Activated gamma-delta T cell treated with anti-CD3 and anti-CD28 coated beads, Interleukin-2, amount 50 U/mL, for 16 hours (primary cell): ENCODE measurements at regions not wholly inside any gene's neighbourhood (a gene's known extent, or its start where the extent isn't known, plus 50 kb on each side); places are given as distances from the start of the nearest gene placed in this dataset.

ENCODE experiments used
- DNase-seq: peaks from one replicate; pipeline ENCODE4 v3.0.0-alpha.2; 2020; ENCODE audit warnings: low read depth

GRCh38 chr6:105648276-105648675 is 245.4 kb upstream of the PREP start:
- peak; percentile 2 for DNase-seq

GRCh38 chr6:105646391-105646867 is 243.5 kb upstream of the PREP start:
- peak; percentile 5 for DNase-seq

DNA sequence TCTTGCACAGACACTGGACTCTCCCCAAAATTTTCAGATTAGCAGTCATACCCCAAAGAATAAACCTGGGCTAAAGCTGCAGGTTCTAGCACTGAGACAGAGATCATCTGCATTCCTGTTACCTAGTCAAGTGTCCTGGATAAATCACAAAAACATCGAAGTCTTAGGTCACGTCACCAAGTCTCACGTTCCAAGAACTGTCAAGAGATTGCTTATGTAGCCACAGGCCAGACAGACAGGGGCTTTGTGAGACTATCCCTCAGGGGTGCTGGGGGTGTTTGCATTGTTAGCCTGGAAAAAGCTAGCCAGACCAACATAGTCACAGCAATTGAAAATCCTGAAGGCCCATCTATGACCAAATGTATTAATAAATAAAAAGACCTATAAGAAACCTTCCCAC is 243.1 kb upstream of the PREP start:
- DNase-seq, result no peak

DNA sequence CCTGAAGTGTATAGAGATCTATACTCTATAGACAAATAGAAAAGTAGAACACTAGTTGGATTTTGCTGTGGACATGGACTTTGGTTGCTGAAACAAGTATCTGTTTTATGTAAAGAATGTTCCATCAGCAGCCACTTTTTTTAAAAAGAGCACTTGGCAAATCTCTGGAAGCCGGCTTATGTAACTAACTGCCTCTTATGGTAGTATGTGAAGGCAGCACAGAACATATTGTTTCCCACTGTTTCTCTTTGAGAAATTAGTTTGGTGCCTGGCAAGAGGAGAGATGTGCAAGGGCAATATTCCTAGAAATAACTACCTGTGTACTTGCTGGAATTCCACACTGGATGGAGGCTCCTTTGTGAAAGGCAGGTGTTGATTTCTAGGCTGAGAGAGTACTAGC is 242.3 kb upstream of the PREP start:
- no peak for DNase-seq

DNA sequence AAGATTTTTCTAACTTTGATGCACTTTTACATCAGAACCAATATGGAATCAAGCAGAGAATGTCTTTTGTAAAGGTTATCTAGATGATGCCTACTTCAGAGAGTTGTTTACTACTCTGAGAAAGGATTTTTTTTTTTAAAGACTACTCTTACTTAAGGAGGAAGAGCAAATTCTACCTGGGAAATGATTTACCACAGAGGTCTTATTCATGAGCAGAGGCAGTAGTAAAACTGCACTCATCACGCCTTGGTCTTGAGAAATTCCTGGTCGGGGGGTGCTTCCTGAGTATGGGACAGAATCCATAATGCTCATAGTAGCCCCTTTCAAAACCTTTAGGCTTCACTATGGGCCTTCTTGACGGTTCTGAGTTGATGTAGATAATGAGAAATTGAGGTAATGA is 241.8 kb upstream of the PREP start:
- DNase-seq, result no peak

DNA sequence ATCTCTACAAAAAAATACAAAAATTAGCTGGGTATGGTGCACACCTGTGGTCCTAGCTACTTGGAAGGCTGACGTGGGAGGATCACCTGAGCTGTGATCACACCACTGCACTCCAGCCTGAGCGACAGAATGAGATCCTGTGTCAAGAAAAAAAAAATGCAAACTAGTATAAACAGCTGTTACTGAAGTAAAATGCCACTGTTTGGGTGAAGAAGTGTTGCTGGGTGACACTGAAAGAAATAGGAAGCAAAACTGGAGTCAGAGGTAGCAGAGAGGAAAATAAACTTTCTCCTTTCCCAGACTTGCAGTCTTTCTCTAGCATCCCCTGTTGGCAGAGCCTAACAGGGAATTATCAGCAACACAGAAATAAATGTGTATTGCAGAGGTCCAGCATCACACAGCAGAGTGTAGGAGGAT is 241.2 kb upstream of the PREP start:
- no peak for DNase-seq

- no peak for DNase-seq
These were observed 239.8 kb upstream of the PREP start for GRCh38 chr6:105642708-105643107.

DNA sequence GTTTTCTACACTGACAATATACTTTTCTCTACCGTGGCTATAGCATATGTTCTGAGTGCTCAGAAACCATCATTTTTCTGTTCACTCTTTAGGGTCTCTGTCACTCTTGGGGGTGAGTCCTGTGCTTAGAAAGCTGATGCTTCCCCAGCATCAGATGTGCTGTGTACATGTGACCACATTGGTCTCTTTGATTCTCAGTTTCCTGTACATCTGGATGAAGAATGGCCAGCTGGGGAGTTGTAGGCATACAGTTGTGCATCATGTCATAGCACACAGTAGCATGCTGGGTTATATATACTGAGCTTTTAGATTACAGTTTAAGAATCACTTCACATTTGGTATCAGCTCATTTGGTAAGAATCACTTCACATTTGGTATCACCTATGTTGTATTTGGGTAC is 238.6 kb upstream of the PREP start:
- DNase-seq, result no peak

- no peak for DNase-seq
These were observed 236.2 kb upstream of the PREP start for GRCh38 chr6:105639124-105639523.

- DNase-seq, result no peak
These were observed 230.9 kb upstream of the PREP start for GRCh38 chr6:105633814-105634213.

- no peak for DNase-seq
These were observed 225.4 kb upstream of the PREP start for GRCh38 chr6:105628156-105628860.

- no peak for DNase-seq
These were observed 223.6 kb upstream of the PREP start for GRCh38 chr6:105626295-105627158.

- no peak for DNase-seq
These were observed 221.1 kb upstream of the PREP start for GRCh38 chr6:105624021-105624420.

- DNase-seq, result no peak
These were observed 219.3 kb upstream of the PREP start for GRCh38 chr6:105622226-105622625.

DNA sequence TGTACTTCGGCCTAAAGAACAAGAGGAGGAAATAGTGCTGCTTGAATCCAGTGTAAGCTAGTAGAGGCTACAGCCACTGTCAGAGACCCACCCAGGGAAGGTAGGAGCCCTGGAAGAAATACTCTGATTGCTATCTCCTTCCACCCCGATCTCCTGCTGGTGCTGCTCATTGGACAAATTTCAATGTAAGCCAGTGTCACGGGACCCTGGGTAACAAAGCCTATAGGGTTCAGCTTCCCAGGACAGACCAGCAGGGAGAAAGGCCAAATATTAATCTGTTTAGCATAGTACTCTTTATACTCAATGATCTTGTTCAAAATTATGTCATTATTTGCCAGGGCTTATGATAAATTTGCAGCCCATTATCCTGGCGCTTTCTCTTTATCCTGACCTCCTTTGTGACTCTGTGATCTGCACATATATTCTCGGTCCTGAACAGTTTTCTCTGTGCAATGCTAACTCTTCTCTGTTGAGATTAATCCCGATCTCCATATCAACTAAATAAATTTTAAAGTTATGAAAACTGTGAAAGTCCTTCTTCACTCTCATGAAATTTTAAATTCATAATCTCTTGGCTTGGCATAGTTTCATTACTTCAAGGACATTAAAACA is 218.8 kb upstream of the PREP start:
- no peak for DNase-seq

GRCh38 chr6:105620878-105621277 is 218.0 kb upstream of the PREP start:
- no peak for DNase-seq

DNA sequence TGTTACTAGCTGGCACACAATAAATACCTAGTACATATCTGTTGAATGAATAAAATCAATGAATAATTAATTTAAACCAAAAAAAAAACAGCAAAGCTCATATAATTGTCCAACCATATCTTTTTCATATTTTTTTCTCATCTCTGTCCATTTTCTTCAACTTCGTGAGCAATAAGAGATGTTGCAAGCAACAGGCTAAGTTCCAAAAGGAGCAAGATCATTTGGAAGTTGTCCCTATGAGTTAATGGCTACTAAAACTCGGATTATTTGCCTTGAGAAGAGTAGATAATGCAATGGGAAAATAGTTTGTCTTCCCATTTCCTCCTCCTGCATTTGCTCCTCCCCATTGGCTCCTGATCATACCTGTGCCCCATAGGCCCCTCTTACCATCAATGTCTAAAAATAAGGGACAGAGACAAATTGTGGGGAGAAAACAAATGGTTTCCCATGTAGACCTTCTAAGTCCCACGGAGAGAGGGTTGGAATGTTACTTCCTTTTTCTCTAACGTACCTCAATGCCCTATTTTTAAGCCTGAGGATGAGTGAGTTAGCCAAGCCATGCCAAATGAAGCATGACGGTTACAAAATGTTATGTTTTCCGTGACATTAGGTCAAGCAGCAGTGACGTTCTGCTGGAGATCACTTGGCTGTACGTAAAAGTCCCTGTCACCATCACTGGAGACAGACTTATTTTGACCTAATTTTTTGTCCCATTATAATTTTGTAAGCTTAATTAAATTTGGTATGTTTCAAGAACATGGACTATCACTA is 217.3 kb upstream of the PREP start:
- no peak for DNase-seq

GRCh38 chr6:105618247-105618646 is 215.4 kb upstream of the PREP start:
- no peak for DNase-seq

DNA sequence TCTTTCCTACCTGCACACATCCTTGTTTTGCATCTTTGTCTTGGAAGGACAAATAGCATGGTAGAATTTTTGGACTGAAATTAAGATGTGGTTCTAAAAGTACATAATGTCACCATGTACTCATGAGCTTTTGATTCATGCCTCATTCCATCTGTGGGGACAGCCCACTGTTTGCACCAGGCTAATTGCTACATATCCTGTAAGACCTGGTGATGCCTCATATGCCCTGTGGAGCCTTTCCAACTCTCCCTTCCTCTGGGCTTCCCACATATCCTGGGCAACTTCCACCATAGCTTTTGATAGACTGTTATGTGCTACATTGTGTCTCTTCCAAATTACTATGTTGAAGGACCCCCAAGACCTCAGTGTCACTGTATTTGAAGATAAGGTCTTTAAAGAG is 213.6 kb upstream of the PREP start:
- DNase-seq, result no peak

- DNase-seq, result no peak
These were observed 208.7 kb upstream of the PREP start for GRCh38 chr6:105611606-105612005.

DNA sequence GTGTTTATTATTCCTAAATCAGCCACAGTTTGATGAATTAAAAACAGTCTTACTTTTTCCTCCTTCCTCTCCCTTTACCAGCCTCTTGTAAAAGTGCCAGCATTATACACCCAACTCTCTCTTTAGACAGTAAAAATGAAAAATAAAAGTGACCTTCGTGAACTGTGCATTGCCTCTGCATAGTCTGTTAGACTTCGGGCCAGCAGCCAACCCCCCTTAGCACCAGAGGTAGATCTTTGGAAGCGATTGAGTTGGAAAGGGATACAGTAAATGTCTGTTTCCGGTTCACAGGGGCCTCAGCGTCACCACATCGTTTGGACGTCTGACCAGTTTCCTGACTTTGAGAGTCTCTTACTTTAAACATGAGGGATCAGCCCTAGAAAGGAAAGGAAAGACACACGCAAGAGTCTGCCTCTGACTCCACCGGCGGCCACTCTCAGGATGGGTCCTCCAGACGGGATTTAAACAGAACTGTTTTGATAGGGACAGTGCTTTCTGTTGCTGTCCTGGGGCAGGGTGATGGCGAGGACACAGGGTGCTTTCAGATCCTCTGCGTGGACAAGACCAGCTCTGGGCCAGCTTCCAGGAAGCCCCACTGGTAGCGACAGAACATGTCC is 206.6 kb upstream of the PREP start:
- DNase-seq, result no peak
